ENCODE measurements at regions not wholly inside any gene's neighbourhood (a gene's known extent, or its start where the extent isn't known, plus 50 kb on each side); places are given as distances from the start of the nearest gene placed in this dataset.

- H3K4me3 Mint-ChIP-seq = no peak overlapping the region
- Histone ChIP-seq H3K4me3 (ENCODE audit: low read length) (no peak overlapping the region), H3K27me3 (ENCODE audit: control insufficient read depth, insufficient read depth, low read length) (no peaks in the 10 kb centered on the region), H3K4me1 (ENCODE audit: control insufficient read depth, insufficient read depth, low read length) (no peaks in the 10 kb centered on the region), H3K9me3 (ENCODE audit: control insufficient read depth, insufficient read depth, low read length) (peaks cover 11% of the 10 kb centered on the region), H3K36me3 (ENCODE audit: control insufficient read depth, insufficient read depth, low read length) (no peaks in the 10 kb centered on the region), H3K27ac (ENCODE audit: low read length) (no peak overlapping the region)
- 66% methylated on average over 9 of the region's 9 CpGs for WGBS (ENCODE audit: insufficient coverage)
- H3K9me3 Mint-ChIP-seq = peaks cover 14 to 34% of the 10 kb centered on the region in 2 donors
- H3K36me3 Mint-ChIP-seq = peaks cover 21% of the 10 kb centered on the region
- DNase-seq = no peak
- no peak overlapping the region for H3K27ac Mint-ChIP-seq
- H3K27me3 Mint-ChIP-seq (ENCODE audit: low read depth in 2 of 2) = no peaks in the 10 kb centered on the region
- no peak for TF ChIP-seq CTCF (IDR thresholded peaks at IDR 0.05)
- intact Hi-C loops (cut with micrococcal nuclease) = no loop called here
- no peak for ATAC-seq
- H3K4me1 Mint-ChIP-seq = no peaks in the 10 kb centered on the region
Observed at GRCh38 chr6:67031451-67031850, 1324.4 kb upstream of the EYS start.

- Mint-ChIP-seq H3K4me1 (no peaks in the 10 kb centered on the region), H3K4me3 (no peak overlapping the region), H3K27me3 (ENCODE audit: low read depth in 2 of 2) (no peaks in the 10 kb centered on the region), H3K27ac (no peak overlapping the region), H3K36me3 (peaks cover 21% of the 10 kb centered on the region), H3K9me3 (peaks cover 16 to 34% of the 10 kb centered on the region in 2 donors)
- TF ChIP-seq CTCF (IDR thresholded peaks at IDR 0.05) = no peak
- Histone ChIP-seq H3K27ac (ENCODE audit: low read length) (no peak overlapping the region), H3K27me3 (ENCODE audit: control insufficient read depth, insufficient read depth, low read length) (no peaks in the 10 kb centered on the region), H3K9me3 (ENCODE audit: control insufficient read depth, insufficient read depth, low read length) (peaks cover 11% of the 10 kb centered on the region), H3K4me3 (ENCODE audit: low read length) (no peak overlapping the region), H3K4me1 (ENCODE audit: control insufficient read depth, insufficient read depth, low read length) (no peaks in the 10 kb centered on the region), H3K36me3 (ENCODE audit: control insufficient read depth, insufficient read depth, low read length) (no peaks in the 10 kb centered on the region)
- WGBS (ENCODE audit: insufficient coverage) = 97% methylated on average over 19 of the region's 19 CpGs
- intact Hi-C loops (cut with micrococcal nuclease) = no loop called here
- ATAC-seq = no peak
- no peak for DNase-seq
Observed at GRCh38 chr6:67030861-67031260, 1323.8 kb upstream of the EYS start.

- intact Hi-C loops (cut with micrococcal nuclease) = no loop called here
- WGBS (ENCODE audit: insufficient coverage) = 67% methylated on average over 1 of the region's 1 CpG
- Mint-ChIP-seq H3K36me3 (no peaks in the 10 kb centered on the region), H3K9me3 (peaks cover 9 to 19% of the 10 kb centered on the region in 2 donors), H3K27me3 (ENCODE audit: low read depth in 2 of 2) (no peaks in the 10 kb centered on the region), H3K27ac (no peak overlapping the region), H3K4me3 (no peak overlapping the region), H3K4me1 (no peaks in the 10 kb centered on the region)
- Histone ChIP-seq H3K4me1 (ENCODE audit: control insufficient read depth, insufficient read depth, low read length) (no peaks in the 10 kb centered on the region), H3K27ac (ENCODE audit: low read length) (no peak overlapping the region), H3K36me3 (ENCODE audit: control insufficient read depth, insufficient read depth, low read length) (no peaks in the 10 kb centered on the region), H3K4me3 (ENCODE audit: low read length) (no peak overlapping the region), H3K27me3 (ENCODE audit: control insufficient read depth, insufficient read depth, low read length) (no peaks in the 10 kb centered on the region), H3K9me3 (ENCODE audit: control insufficient read depth, insufficient read depth, low read length) (no peaks in the 10 kb centered on the region)
- no peak for DNase-seq
- no peak for TF ChIP-seq CTCF (IDR thresholded peaks at IDR 0.05)
- no peak for ATAC-seq
Observed at GRCh38 chr6:67016921-67017460, 1310.0 kb upstream of the EYS start.

GRCh38 chr6:67011441-67011840 is 1304.4 kb upstream of the EYS start:
- DNase-seq (no peak), ATAC-seq (no peak)
- H3K27ac Mint-ChIP-seq = no peak overlapping the region
- TF ChIP-seq CTCF (IDR thresholded peaks at IDR 0.05) = no peak
- Histone ChIP-seq H3K4me1 (ENCODE audit: control insufficient read depth, insufficient read depth, low read length) (no peaks in the 10 kb centered on the region), H3K4me3 (ENCODE audit: low read length) (no peak overlapping the region), H3K27me3 (ENCODE audit: control insufficient read depth, insufficient read depth, low read length) (no peaks in the 10 kb centered on the region), H3K36me3 (ENCODE audit: control insufficient read depth, insufficient read depth, low read length) (no peaks in the 10 kb centered on the region), H3K27ac (ENCODE audit: low read length) (no peak overlapping the region), H3K9me3 (ENCODE audit: control insufficient read depth, insufficient read depth, low read length) (no peaks in the 10 kb centered on the region)
- H3K4me3 Mint-ChIP-seq = no peak overlapping the region
- no peaks in the 10 kb centered on the region for H3K4me1 Mint-ChIP-seq
- no CpG with 5 or more reads among the region's 4 CpGs for WGBS (ENCODE audit: insufficient coverage)
- peaks cover 12% of the 10 kb centered on the region for H3K36me3 Mint-ChIP-seq
- H3K9me3 Mint-ChIP-seq = peaks cover 20 to 33% of the 10 kb centered on the region in 2 donors
- intact Hi-C loops (cut with micrococcal nuclease) = no loop called here
- no peaks in the 10 kb centered on the region for H3K27me3 Mint-ChIP-seq (ENCODE audit: low read depth in 2 of 2)
